ENCODE measurements at regions not wholly inside any gene's neighbourhood (a gene's known extent, or its start where the extent isn't known, plus 50 kb on each side); places are given as distances from the start of the nearest gene placed in this dataset.
"Not testable (repeated sequence)": the region's sequence is repeated elsewhere in the genome, so short reads cannot be mapped to it uniquely, and the experiment has no call there.

DNA sequence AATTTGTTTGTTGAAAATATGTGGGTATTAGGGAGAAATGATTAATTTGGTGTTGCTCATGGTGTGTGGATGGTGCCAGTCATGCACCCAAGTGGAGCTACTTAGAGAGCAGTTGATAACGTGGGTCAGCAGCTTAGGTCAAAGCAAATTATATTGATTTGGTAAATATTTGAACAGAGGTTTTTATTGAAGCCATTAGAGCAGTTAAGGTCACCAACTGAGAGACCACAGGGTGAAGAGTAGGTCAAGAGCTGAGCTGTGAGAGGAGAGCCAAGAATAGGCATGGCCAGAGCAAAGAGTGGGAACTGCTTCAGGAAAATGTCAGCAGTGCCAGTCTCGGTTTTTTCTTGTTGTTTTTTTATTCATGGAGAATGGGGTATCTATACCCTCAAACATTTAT, 97.9 kb downstream of the TMEM168 start:
- ATAC-seq (ENCODE audit: low FRiP score in 2 of 2) (peak in 1 of 2 donors; percentile 65), DNase-seq (no peak)
- Histone ChIP-seq H3K9me3 (peaks cover 0 to 3% (median 0%) of the 10 kb centered on the region in 4 donors), H3K27me3 (no peaks in the 10 kb centered on the region), H3K4me1 (no peaks in the 10 kb centered on the region), H3K27ac (no peak overlapping the region), H3K4me3 (no peak overlapping the region), H3K36me3 (no peaks in the 10 kb centered on the region)
- 40 to 50% methylated on average over 2 of the region's 2 CpGs for WGBS, 2 donors
- TF ChIP-seq POLR2AphosphoS5 (IDR thresholded peaks at IDR 0.05): no peak
- TF ChIP-seq, protein P1, sequence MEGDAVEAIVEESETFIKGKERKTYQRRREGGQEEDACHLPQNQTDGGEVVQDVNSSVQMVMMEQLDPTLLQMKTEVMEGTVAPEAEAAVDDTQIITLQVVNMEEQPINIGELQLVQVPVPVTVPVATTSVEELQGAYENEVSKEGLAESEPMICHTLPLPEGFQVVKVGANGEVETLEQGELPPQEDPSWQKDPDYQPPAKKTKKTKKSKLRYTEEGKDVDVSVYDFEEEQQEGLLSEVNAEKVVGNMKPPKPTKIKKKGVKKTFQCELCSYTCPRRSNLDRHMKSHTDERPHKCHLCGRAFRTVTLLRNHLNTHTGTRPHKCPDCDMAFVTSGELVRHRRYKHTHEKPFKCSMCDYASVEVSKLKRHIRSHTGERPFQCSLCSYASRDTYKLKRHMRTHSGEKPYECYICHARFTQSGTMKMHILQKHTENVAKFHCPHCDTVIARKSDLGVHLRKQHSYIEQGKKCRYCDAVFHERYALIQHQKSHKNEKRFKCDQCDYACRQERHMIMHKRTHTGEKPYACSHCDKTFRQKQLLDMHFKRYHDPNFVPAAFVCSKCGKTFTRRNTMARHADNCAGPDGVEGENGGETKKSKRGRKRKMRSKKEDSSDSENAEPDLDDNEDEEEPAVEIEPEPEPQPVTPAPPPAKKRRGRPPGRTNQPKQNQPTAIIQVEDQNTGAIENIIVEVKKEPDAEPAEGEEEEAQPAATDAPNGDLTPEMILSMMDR (IDR thresholded peaks at IDR 0.05): no peak
- no peak for TF ChIP-seq POLR2A (IDR thresholded peaks at IDR 0.05)
- TF ChIP-seq EP300 (IDR thresholded peaks at IDR 0.05): no peak

DNA sequence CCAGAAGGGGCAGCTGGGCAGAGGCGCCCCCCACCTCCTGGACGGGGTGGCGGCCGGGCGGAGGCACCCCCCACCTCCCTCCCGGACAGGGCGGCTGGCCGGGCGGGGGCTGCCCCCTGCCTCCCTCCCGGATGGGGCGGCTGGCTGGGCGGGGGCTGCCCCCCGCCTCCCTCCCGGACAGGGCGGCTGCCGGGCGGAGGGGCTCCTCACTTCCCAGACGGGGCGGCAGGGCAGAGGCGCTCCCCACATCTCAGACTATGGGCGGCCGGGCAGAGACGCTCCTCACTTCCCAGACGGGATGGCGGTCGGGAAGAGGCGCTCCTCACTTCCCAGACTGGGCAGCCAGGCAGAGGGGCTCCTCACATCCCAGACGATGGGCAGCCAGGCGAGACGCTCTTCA, 93.0 kb downstream of the TMEM168 start:
- ATAC-seq (ENCODE audit: low FRiP score in 2 of 2); H3K27ac ChIP-seq; H3K27me3 ChIP-seq; H3K4me3 ChIP-seq; H3K4me1 ChIP-seq; H3K36me3 ChIP-seq; H3K9me3 ChIP-seq: not testable (repeated sequence)
- 97% methylated on average over 22 of the region's 30 CpGs; no CpG with 5 or more reads in 1 of the 2 donors for WGBS, 2 donors
- DNase-seq: peak in 1 of 2 donors; percentile 60

DNA sequence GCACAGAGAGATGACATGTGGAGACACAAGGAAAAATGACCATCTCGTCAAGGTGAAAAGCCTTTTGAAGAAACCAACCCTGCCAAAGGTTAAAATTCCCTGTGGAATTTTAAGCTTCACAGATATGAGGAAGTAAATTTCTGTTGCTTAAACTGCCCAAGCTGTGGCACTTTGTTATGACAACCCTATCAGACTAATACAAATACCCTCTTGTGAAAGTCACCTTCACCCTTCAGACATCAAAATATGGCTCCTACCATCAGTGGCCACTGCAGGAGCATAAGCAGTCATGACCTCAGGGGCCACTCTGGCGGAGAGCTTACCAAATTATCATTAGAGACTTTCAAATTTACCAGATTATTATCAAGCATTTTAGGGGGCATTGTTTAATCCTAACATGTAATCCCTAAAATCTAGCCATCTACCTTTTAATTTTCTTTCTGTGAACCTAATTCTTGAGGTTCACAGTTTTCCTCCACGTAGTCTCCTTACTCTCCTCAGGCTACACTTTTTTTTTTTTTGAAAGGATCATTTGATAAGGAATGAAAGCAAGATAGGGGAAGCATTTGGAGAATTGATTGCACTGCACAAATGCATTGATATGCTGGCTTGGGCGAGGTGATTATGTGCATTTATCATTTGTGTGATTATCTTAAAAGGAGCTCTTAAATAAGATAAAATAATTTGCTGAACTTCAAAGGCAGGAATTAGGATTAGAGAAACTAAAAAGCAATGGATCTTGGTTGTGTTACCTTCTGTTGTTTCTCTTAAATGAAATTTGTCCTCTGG, 90.3 kb downstream of the TMEM168 start:
- H3K27ac ChIP-seq: no peak overlapping the region
- TF ChIP-seq EP300 (IDR thresholded peaks at IDR 0.05): no peak
- TF ChIP-seq, protein P1 (IDR thresholded peaks at IDR 0.05): no peak
- no peak for TF ChIP-seq POLR2AphosphoS5 (IDR thresholded peaks at IDR 0.05)
- no peak for TF ChIP-seq POLR2A (IDR thresholded peaks at IDR 0.05)
- WGBS, 2 donors: 54 to 69% methylated on average over 4 of the region's 4 CpGs
- peaks cover 0 to 3% (median 0%) of the 10 kb centered on the region in 4 donors for H3K9me3 ChIP-seq
- no peak for DNase-seq
- no peaks in the 10 kb centered on the region for H3K27me3 ChIP-seq
- no peaks in the 10 kb centered on the region for H3K4me1 ChIP-seq
- no peak for ATAC-seq (ENCODE audit: low FRiP score in 2 of 2)
- H3K36me3 ChIP-seq: no peaks in the 10 kb centered on the region
- H3K4me3 ChIP-seq: no peak overlapping the region

DNA sequence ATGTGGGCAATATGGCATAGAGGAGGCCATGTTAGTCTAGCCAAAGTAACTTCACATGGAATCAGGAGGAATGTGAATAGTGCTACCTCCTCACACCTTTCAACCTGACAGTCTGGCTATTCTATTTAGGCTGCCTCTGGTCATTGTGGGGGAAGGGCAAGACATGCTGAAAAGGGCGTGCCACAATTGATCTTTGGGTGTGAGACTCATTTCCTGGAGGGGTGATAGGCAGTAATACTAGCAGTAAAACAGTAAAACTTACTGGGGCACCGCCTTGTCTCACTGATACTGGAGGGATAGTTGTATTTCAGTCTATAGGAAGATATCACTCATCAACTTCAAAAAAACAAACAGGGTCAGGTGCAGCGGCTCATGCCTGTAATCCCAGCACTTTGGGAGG, 88.7 kb downstream of the TMEM168 start:
- Histone ChIP-seq H3K4me1 (no peaks in the 10 kb centered on the region), H3K27ac (no peak overlapping the region), H3K36me3 (no peaks in the 10 kb centered on the region), H3K9me3 (peaks cover 0 to 3% (median 0%) of the 10 kb centered on the region in 4 donors), H3K4me3 (no peak overlapping the region), H3K27me3 (no peaks in the 10 kb centered on the region)
- TF ChIP-seq POLR2AphosphoS5 (IDR thresholded peaks at IDR 0.05): no peak
- TF ChIP-seq, protein P1 (IDR thresholded peaks at IDR 0.05): no peak
- TF ChIP-seq POLR2A (IDR thresholded peaks at IDR 0.05): no peak
- no peak for TF ChIP-seq EP300 (IDR thresholded peaks at IDR 0.05)
- 76 to 80% methylated on average over 3 of the region's 3 CpGs for WGBS, 2 donors
- no peak for DNase-seq
- ATAC-seq (ENCODE audit: low FRiP score in 2 of 2): no peak

DNA sequence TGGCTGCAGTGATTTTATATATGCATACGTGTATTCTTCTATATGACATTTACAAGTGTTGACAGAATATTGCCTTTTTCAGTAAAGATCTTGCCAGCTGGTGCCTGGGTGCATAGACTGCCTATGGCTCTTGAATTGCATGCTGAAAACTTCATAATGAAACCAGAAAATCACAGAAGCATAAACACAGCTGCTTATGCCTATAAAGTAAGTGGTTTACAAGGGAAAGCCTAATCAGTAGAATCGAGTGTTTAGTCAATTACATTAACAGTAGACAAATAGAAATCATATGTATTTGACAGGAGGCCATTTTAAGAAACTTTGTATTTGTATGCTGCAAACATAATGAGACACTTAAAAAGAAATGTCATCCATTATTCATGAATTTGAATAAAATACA, 82.5 kb downstream of the TMEM168 start:
- no peaks in the 10 kb centered on the region for H3K27me3 ChIP-seq
- H3K36me3 ChIP-seq: no peaks in the 10 kb centered on the region
- no peaks in the 10 kb centered on the region for H3K4me1 ChIP-seq
- 60 to 66% methylated on average over 2 of the region's 2 CpGs for WGBS, 2 donors
- TF ChIP-seq, protein P1 (IDR thresholded peaks at IDR 0.05): no peak
- TF ChIP-seq EP300 (IDR thresholded peaks at IDR 0.05): no peak
- TF ChIP-seq POLR2A (IDR thresholded peaks at IDR 0.05): no peak
- TF ChIP-seq POLR2AphosphoS5 (IDR thresholded peaks at IDR 0.05): no peak
- H3K4me3 ChIP-seq: no peak overlapping the region
- no peak overlapping the region for H3K27ac ChIP-seq
- no peak for DNase-seq
- no peak for ATAC-seq (ENCODE audit: low FRiP score in 2 of 2)
- no peaks in the 10 kb centered on the region for H3K9me3 ChIP-seq

Data from upper lobe of left lung (tissue), 6 donors.